ENCODE measurements at regions not wholly inside any gene's neighbourhood (a gene's known extent, or its start where the extent isn't known, plus 50 kb on each side); places are given as distances from the start of the nearest gene placed in this dataset.

- no peak overlapping the region for H3K4me2 ChIP-seq (ENCODE audit: insufficient read depth, low read length)
- no peak for ATAC-seq (ENCODE audit: insufficient read depth, low read depth)
Observed at GRCh38 chrX:113770806-113771205, 813.1 kb upstream of the HTR2C start.

GRCh38 chrX:113770071-113770470 lies 813.8 kb upstream of the HTR2C start:
- Histone ChIP-seq H3K9ac (ENCODE audit: low read depth, low read length) (no peak overlapping the region), H3K79me2 (ENCODE audit: insufficient read depth, low read length) (no peaks in the 10 kb centered on the region), H3K4me1 (ENCODE audit: insufficient read depth, low read length) (no peaks in the 10 kb centered on the region), H2AFZ (ENCODE audit: low read depth, low read length) (no peak overlapping the region), H3K9me3 (ENCODE audit: insufficient read depth, low read length, severe bottlenecking) (no peaks in the 10 kb centered on the region), H3K27me3 (ENCODE audit: insufficient read depth, low read length, poor library complexity) (no peaks in the 10 kb centered on the region), H3K27ac (ENCODE audit: low read length) (no peak overlapping the region), H4K20me1 (ENCODE audit: insufficient read depth, low read length) (no peaks in the 10 kb centered on the region), H3K36me3 (ENCODE audit: insufficient read depth, low read length) (no peaks in the 10 kb centered on the region), H3K4me3 (ENCODE audit: low read depth in 1 of 2, low read length in 2 of 2) (no peak overlapping the region), H3K4me2 (ENCODE audit: insufficient read depth, low read length) (no peak overlapping the region)
- DNase-seq, result no peak
- ATAC-seq (ENCODE audit: insufficient read depth, low read depth), result no peak
- no peak for TF ChIP-seq EZH2 (IDR thresholded peaks at IDR 0.05; ENCODE audit: borderline replicate concordance, low read depth, low read length, severe bottlenecking)
- TF ChIP-seq, protein P1, sequence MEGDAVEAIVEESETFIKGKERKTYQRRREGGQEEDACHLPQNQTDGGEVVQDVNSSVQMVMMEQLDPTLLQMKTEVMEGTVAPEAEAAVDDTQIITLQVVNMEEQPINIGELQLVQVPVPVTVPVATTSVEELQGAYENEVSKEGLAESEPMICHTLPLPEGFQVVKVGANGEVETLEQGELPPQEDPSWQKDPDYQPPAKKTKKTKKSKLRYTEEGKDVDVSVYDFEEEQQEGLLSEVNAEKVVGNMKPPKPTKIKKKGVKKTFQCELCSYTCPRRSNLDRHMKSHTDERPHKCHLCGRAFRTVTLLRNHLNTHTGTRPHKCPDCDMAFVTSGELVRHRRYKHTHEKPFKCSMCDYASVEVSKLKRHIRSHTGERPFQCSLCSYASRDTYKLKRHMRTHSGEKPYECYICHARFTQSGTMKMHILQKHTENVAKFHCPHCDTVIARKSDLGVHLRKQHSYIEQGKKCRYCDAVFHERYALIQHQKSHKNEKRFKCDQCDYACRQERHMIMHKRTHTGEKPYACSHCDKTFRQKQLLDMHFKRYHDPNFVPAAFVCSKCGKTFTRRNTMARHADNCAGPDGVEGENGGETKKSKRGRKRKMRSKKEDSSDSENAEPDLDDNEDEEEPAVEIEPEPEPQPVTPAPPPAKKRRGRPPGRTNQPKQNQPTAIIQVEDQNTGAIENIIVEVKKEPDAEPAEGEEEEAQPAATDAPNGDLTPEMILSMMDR (IDR thresholded peaks at IDR 0.05; ENCODE audit: borderline replicate concordance, extremely low read depth, low read length, poor library complexity, severe bottlenecking), result no peak

More at GRCh38 chrX:113770806-113771205, 813.1 kb upstream of the HTR2C start:
- no peak overlapping the region for H3K9ac ChIP-seq (ENCODE audit: low read depth, low read length)
- no peaks in the 10 kb centered on the region for H3K4me1 ChIP-seq (ENCODE audit: insufficient read depth, low read length)
- no peaks in the 10 kb centered on the region for H3K79me2 ChIP-seq (ENCODE audit: insufficient read depth, low read length)
- H3K27me3 ChIP-seq (ENCODE audit: insufficient read depth, low read length, poor library complexity), result no peaks in the 10 kb centered on the region
- H3K27ac ChIP-seq (ENCODE audit: low read length), result no peak overlapping the region
- H3K9me3 ChIP-seq (ENCODE audit: insufficient read depth, low read length, severe bottlenecking), result no peaks in the 10 kb centered on the region
- H3K4me3 ChIP-seq (ENCODE audit: low read depth in 1 of 2, low read length in 2 of 2), result no peak overlapping the region
- TF ChIP-seq, protein P1 (IDR thresholded peaks at IDR 0.05; ENCODE audit: borderline replicate concordance, extremely low read depth, low read length, poor library complexity, severe bottlenecking), result no peak
- no peak for TF ChIP-seq EZH2 (IDR thresholded peaks at IDR 0.05; ENCODE audit: borderline replicate concordance, low read depth, low read length, severe bottlenecking)
- H4K20me1 ChIP-seq (ENCODE audit: insufficient read depth, low read length), result no peaks in the 10 kb centered on the region
- H2AFZ ChIP-seq (ENCODE audit: low read depth, low read length), result no peak overlapping the region
- no peaks in the 10 kb centered on the region for H3K36me3 ChIP-seq (ENCODE audit: insufficient read depth, low read length)
- DNase-seq, result no peak

- no peaks in the 10 kb centered on the region for H3K4me1 ChIP-seq (ENCODE audit: insufficient read depth, low read length)
- no peak overlapping the region for H2AFZ ChIP-seq (ENCODE audit: low read depth, low read length)
- ATAC-seq (ENCODE audit: insufficient read depth, low read depth) (no peak), DNase-seq (no peak)
- no peaks in the 10 kb centered on the region for H3K27me3 ChIP-seq (ENCODE audit: insufficient read depth, low read length, poor library complexity)
- H3K4me2 ChIP-seq (ENCODE audit: insufficient read depth, low read length), result no peak overlapping the region
- no peaks in the 10 kb centered on the region for H3K36me3 ChIP-seq (ENCODE audit: insufficient read depth, low read length)
- H3K9me3 ChIP-seq (ENCODE audit: insufficient read depth, low read length, severe bottlenecking), result no peaks in the 10 kb centered on the region
- TF ChIP-seq, protein P1 (IDR thresholded peaks at IDR 0.05; ENCODE audit: borderline replicate concordance, extremely low read depth, low read length, poor library complexity, severe bottlenecking), result no peak
- TF ChIP-seq EZH2 (IDR thresholded peaks at IDR 0.05; ENCODE audit: borderline replicate concordance, low read depth, low read length, severe bottlenecking), result no peak
- H3K27ac ChIP-seq (ENCODE audit: low read length), result no peak overlapping the region
- H3K79me2 ChIP-seq (ENCODE audit: insufficient read depth, low read length), result no peaks in the 10 kb centered on the region
- H4K20me1 ChIP-seq (ENCODE audit: insufficient read depth, low read length), result no peaks in the 10 kb centered on the region
- no peak overlapping the region for H3K4me3 ChIP-seq (ENCODE audit: low read depth in 1 of 2, low read length in 2 of 2)
- H3K9ac ChIP-seq (ENCODE audit: low read depth, low read length), result no peak overlapping the region
Observed at GRCh38 chrX:113759422-113759821, 824.5 kb upstream of the HTR2C start.

Data from DND-41 (cell line).